GM12875 (cell line): ENCODE measurements at regions not wholly inside any gene's neighbourhood (a gene's known extent, or its start where the extent isn't known, plus 50 kb on each side); places are given as distances from the start of the nearest gene placed in this dataset.

Experiments used
- H3K4me3 ChIP-seq: one replicate; pipeline ENCODE4 v1.5.1; 2011; ENCODE audit warnings: low read depth, low read length, control low read depth
- CTCF ChIP-seq: IDR thresholded peaks from 2 replicates; pipeline ENCODE4 v1.5.1; 2011; ENCODE audit warnings: low read depth, mild to moderate bottlenecking, control low read depth, inconsistent platforms, low read length, moderate library complexity, borderline replicate concordance; ENCODE audit not compliant: insufficient read depth

GRCh38 chr16:72291121-72291520, 119.2 kb upstream of the PMFBP1 start:
- no peak overlapping the region for H3K4me3 ChIP-seq
- no peak for TF ChIP-seq CTCF

- no peak overlapping the region for H3K4me3 ChIP-seq
- TF ChIP-seq CTCF, result no peak
Observed at GRCh38 chr16:72287649-72288048, 115.7 kb upstream of the PMFBP1 start.

GRCh38 chr16:72286936-72287620, 115.1 kb upstream of the PMFBP1 start:
- TF ChIP-seq CTCF, result no peak
- H3K4me3 ChIP-seq, result no peak overlapping the region

GRCh38 chr16:72285728-72286127, 113.8 kb upstream of the PMFBP1 start:
- no peak overlapping the region for H3K4me3 ChIP-seq
- TF ChIP-seq CTCF, result no peak

- no peak overlapping the region for H3K4me3 ChIP-seq
- TF ChIP-seq CTCF, result no peak
Observed at GRCh38 chr16:72285324-72285723, 113.4 kb upstream of the PMFBP1 start.

- TF ChIP-seq CTCF, result no peak
- no peak overlapping the region for H3K4me3 ChIP-seq
Observed at GRCh38 chr16:72284042-72284789, 112.3 kb upstream of the PMFBP1 start.

GRCh38 chr16:72282362-72282761, 110.4 kb upstream of the PMFBP1 start:
- H3K4me3 ChIP-seq, result no peak overlapping the region
- no peak for TF ChIP-seq CTCF
